ENCODE measurements at regions not wholly inside any gene's neighbourhood (a gene's known extent, or its start where the extent isn't known, plus 50 kb on each side); places are given as distances from the start of the nearest gene placed in this dataset.
"Not testable (repeated sequence)": the region's sequence is repeated elsewhere in the genome, so short reads cannot be mapped to it uniquely, and the experiment has no call there.

GRCh38 chr5:72760259-72760658 lies 56.2 kb upstream of the TNPO1 start:
- DNase-seq (ENCODE audit: low spot score) = no peak

- no peak for DNase-seq (ENCODE audit: low spot score)
These were observed 63.6 kb upstream of the TNPO1 start for GRCh38 chr5:72752909-72753308.

GRCh38 chr5:72749362-72749997 lies 67.0 kb upstream of the TNPO1 start:
- no peak for DNase-seq (ENCODE audit: low spot score)

GRCh38 chr5:72747826-72748225 lies 68.6 kb upstream of the TNPO1 start:
- no peak for DNase-seq (ENCODE audit: low spot score)

- no peak for DNase-seq (ENCODE audit: low spot score)
These were observed 69.7 kb upstream of the TNPO1 start for GRCh38 chr5:72746736-72747135.

GRCh38 chr5:72744136-72744535 lies 72.3 kb upstream of the TNPO1 start:
- no peak for DNase-seq (ENCODE audit: low spot score)

- DNase-seq (ENCODE audit: low spot score) = no peak
These were observed 74.7 kb upstream of the TNPO1 start for GRCh38 chr5:72741805-72742204.

GRCh38 chr5:72733810-72734209 lies 82.7 kb upstream of the TNPO1 start:
- no peak for DNase-seq (ENCODE audit: low spot score)

GRCh38 chr5:72723581-72723980 lies 92.9 kb upstream of the TNPO1 start:
- no peak for DNase-seq (ENCODE audit: low spot score)

- no peak for DNase-seq (ENCODE audit: low spot score)
These were observed 93.5 kb upstream of the TNPO1 start for GRCh38 chr5:72722792-72723452.

- no peak for DNase-seq (ENCODE audit: low spot score)
These were observed 94.6 kb upstream of the TNPO1 start for GRCh38 chr5:72721844-72722243.

GRCh38 chr5:72720205-72720604 lies 96.3 kb upstream of the TNPO1 start:
- DNase-seq (ENCODE audit: low spot score) = no peak

GRCh38 chr5:72711351-72711750 lies 105.1 kb upstream of the TNPO1 start:
- DNase-seq (ENCODE audit: low spot score) = no peak

- no peak for DNase-seq (ENCODE audit: low spot score)
These were observed 107.1 kb upstream of the TNPO1 start for GRCh38 chr5:72709341-72709740.

- DNase-seq (ENCODE audit: low spot score) = no peak
These were observed 111.3 kb upstream of the TNPO1 start for GRCh38 chr5:72705178-72705577.

- no peak for DNase-seq (ENCODE audit: low spot score)
These were observed 112.6 kb upstream of the TNPO1 start for GRCh38 chr5:72703876-72704275.

- no peak for DNase-seq (ENCODE audit: low spot score)
These were observed 113.5 kb upstream of the TNPO1 start for GRCh38 chr5:72702881-72703434.

GRCh38 chr5:72702105-72702504 lies 114.4 kb upstream of the TNPO1 start:
- not testable (repeated sequence) for DNase-seq (ENCODE audit: low spot score)

- no peak for DNase-seq (ENCODE audit: low spot score)
These were observed 118.0 kb upstream of the TNPO1 start for GRCh38 chr5:72698481-72698880.

GRCh38 chr5:72697622-72698021 lies 118.8 kb upstream of the TNPO1 start:
- no peak for DNase-seq (ENCODE audit: low spot score)

- no peak for DNase-seq (ENCODE audit: low spot score)
These were observed 120.8 kb upstream of the TNPO1 start for GRCh38 chr5:72695659-72696058.

GRCh38 chr5:72694856-72695255 lies 121.6 kb upstream of the TNPO1 start:
- DNase-seq (ENCODE audit: low spot score) = no peak

GRCh38 chr5:72693546-72694205 lies 122.8 kb upstream of the TNPO1 start:
- no peak for DNase-seq (ENCODE audit: low spot score)

All from left forelimb (tissue), 1 donor.